Endodermal cell (in vitro differentiated cells): ENCODE measurements at regions not wholly inside any gene's neighbourhood (a gene's known extent, or its start where the extent isn't known, plus 50 kb on each side); places are given as distances from the start of the nearest gene placed in this dataset.

Experiments used
- DNase-seq: peaks from one replicate; pipeline ENCODE4 v3.0.0-alpha.2; 2017
- H3K27ac ChIP-seq: 2 replicates; pipeline ENCODE4 v1.5.1; 2013; ENCODE audit warnings: mild to moderate bottlenecking, low read depth, low read length, moderate library complexity
- H3K27me3 ChIP-seq: 2 replicates; pipeline ENCODE4 v1.6.1; 2013; ENCODE audit warnings: mild to moderate bottlenecking, low read length, moderate library complexity; ENCODE audit not compliant: insufficient read depth, control insufficient read depth, poor library complexity, severe bottlenecking
- H3K36me3 ChIP-seq: 2 replicates; pipeline ENCODE4 v1.7.0; 2013; ENCODE audit warnings: mild to moderate bottlenecking, low read length, moderate library complexity; ENCODE audit not compliant: control insufficient read depth, insufficient read depth
- H3K4me1 ChIP-seq: one replicate; pipeline ENCODE4 v1.7.0; 2013; ENCODE audit warnings: low read length; ENCODE audit not compliant: control insufficient read depth, insufficient read depth
- H3K4me3 ChIP-seq: 2 replicates; pipeline ENCODE4 v1.5.1; 2013; ENCODE audit warnings: mild to moderate bottlenecking, low read length, moderate library complexity
- H3K9ac ChIP-seq: 2 replicates; pipeline ENCODE4 v1.6.1; 2013; ENCODE audit warnings: mild to moderate bottlenecking, low read length, moderate library complexity; ENCODE audit not compliant: poor library complexity, severe bottlenecking; ENCODE audit errors: extremely low read depth
- H3K9me3 ChIP-seq: 2 replicates; pipeline ENCODE4 v1.6.1; 2013; ENCODE audit warnings: mild to moderate bottlenecking, low read length, moderate library complexity; ENCODE audit not compliant: control insufficient read depth
- H3K27ac Mint-ChIP-seq: 2 replicates; pipeline ENCODE4 v1.8.0; 2020; ENCODE audit warnings: mixed read lengths
- H3K27me3 Mint-ChIP-seq: 2 replicates; pipeline ENCODE4 v1.8.0; 2021; ENCODE audit warnings: mild to moderate bottlenecking, mixed read lengths; ENCODE audit not compliant: insufficient read depth
- H3K36me3 Mint-ChIP-seq: 2 replicates; pipeline ENCODE4 v1.8.0; 2020; ENCODE audit warnings: low read depth, mixed read lengths
- H3K4me1 Mint-ChIP-seq: 2 replicates; pipeline ENCODE4 v1.8.0; 2020; ENCODE audit warnings: mixed read lengths
- H3K4me3 Mint-ChIP-seq: 2 replicates; pipeline ENCODE4 v1.8.0; 2020; ENCODE audit warnings: mild to moderate bottlenecking, moderate library complexity, mixed read lengths
- H3K9me3 Mint-ChIP-seq: 2 replicates; pipeline ENCODE4 v1.8.0; 2020; ENCODE audit warnings: mild to moderate bottlenecking, mixed read lengths
- WGBS, 2 experiments: methylation state at CpG; one replicate each; pipeline versions ENCODE4 v1.1.5 to v1.1.7; 2013; ENCODE audit warnings: missing lambda C conversion rate in 2 of 2, mixed read lengths in 1 of 2; ENCODE audit not compliant: insufficient coverage in 1 of 2, insufficient read length in 1 of 2; 5-methylcytosine and 5-hydroxymethylcytosine counted together
- TF ChIP-seq, protein P1 (sequence below): fragments of 200-600 bp; sonication (generic); conservative IDR thresholded peaks from 2 replicates; pipeline ENCODE4 v1.5.0; 2021; ENCODE audit warnings: antibody characterized with exemption, mild to moderate bottlenecking

DNA sequence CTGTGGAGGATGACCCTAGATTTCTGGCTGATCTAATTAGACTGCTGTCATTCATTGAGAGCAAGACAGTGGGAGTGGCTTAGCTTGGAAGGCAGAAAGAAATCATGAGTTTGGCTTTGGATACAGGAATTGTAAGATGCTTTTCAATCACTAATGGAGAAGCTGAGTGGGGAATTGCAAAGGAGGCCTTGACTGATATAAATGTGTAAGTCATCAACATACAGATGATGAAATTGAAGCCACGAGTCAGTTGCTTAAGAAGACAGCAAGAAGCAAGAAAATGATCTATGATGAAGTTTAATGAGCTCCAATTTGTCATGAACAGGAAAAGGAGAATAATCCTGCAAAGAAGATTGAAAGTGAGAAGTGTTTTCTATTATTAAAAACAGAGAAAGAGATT, 136.7 kb upstream of the C1QTNF7 start:
- peaks cover 5% of the 10 kb centered on the region for H3K4me1 Mint-ChIP-seq
- Histone ChIP-seq H3K9me3 (no peaks in the 10 kb centered on the region), H3K27ac (no peak overlapping the region), H3K4me1 (no peaks in the 10 kb centered on the region), H3K27me3 (peaks cover 2% of the 10 kb centered on the region), H3K4me3 (no peak overlapping the region), H3K9ac (no peak overlapping the region), H3K36me3 (no peaks in the 10 kb centered on the region)
- no peak overlapping the region for H3K27ac Mint-ChIP-seq
- 87 to 91% methylated on average over 1 of the region's 1 CpG for WGBS, 2 experiments
- TF ChIP-seq, protein P1, sequence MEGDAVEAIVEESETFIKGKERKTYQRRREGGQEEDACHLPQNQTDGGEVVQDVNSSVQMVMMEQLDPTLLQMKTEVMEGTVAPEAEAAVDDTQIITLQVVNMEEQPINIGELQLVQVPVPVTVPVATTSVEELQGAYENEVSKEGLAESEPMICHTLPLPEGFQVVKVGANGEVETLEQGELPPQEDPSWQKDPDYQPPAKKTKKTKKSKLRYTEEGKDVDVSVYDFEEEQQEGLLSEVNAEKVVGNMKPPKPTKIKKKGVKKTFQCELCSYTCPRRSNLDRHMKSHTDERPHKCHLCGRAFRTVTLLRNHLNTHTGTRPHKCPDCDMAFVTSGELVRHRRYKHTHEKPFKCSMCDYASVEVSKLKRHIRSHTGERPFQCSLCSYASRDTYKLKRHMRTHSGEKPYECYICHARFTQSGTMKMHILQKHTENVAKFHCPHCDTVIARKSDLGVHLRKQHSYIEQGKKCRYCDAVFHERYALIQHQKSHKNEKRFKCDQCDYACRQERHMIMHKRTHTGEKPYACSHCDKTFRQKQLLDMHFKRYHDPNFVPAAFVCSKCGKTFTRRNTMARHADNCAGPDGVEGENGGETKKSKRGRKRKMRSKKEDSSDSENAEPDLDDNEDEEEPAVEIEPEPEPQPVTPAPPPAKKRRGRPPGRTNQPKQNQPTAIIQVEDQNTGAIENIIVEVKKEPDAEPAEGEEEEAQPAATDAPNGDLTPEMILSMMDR = no peak
- no peak for DNase-seq
- no peaks in the 10 kb centered on the region for H3K9me3 Mint-ChIP-seq
- no peak overlapping the region for H3K4me3 Mint-ChIP-seq
- H3K36me3 Mint-ChIP-seq = no peaks in the 10 kb centered on the region
- peaks cover 2% of the 10 kb centered on the region for H3K27me3 Mint-ChIP-seq

DNA sequence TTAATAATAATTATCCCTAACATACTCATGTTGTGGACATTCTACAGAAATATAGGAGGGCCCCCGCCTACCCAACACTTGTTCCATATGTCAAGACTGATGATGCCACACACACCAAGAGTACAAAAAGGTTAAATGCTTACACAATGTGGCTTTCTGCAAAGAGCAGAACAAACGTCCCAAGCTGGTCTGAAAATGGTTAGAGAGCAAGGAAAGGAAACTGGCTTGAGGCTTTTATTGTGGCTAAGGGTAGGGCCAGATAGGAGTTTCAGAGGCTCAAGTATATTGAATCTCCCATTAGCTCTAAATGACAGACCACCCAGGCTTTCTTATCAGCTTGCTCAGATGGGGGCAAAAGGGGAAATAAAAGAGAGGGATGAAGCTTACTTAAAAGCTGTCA, 134.1 kb upstream of the C1QTNF7 start:
- Mint-ChIP-seq H3K36me3 (no peaks in the 10 kb centered on the region), H3K27me3 (peaks cover 14% of the 10 kb centered on the region), H3K4me1 (peaks cover 5% of the 10 kb centered on the region), H3K4me3 (no peak overlapping the region), H3K27ac (no peak overlapping the region), H3K9me3 (no peaks in the 10 kb centered on the region)
- Histone ChIP-seq H3K27ac (no peak overlapping the region), H3K36me3 (no peaks in the 10 kb centered on the region), H3K27me3 (peaks cover 19% of the 10 kb centered on the region), H3K9me3 (no peaks in the 10 kb centered on the region), H3K9ac (no peak overlapping the region), H3K4me3 (no peak overlapping the region), H3K4me1 (no peaks in the 10 kb centered on the region)
- 80 to 90% methylated on average over 2 of the region's 2 CpGs for WGBS, 2 experiments
- no peak for DNase-seq
- TF ChIP-seq, protein P1 = no peak

DNA sequence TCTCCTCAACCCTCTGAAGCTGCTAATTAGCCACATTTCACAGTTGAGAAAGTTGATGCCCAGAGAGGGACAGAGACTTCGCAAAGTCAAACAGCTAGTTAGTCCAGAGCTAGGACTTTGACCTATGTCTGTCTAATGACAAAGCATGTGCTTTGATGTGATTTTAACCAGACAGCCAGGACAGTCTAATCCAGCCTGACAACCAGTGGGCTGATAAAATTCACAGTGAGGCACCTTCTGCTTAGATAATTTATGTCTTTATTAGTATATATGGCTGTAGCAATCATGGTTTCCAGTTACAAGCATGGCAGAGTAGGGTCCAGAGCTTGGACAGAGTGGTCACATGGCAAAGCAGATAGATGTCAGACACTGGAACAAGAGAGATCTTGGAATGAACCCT, 133.6 kb upstream of the C1QTNF7 start:
- WGBS, 2 experiments = 97 to 100% methylated on average over 1 of the region's 1 CpG
- Mint-ChIP-seq H3K27ac (no peak overlapping the region), H3K4me1 (peaks cover 5% of the 10 kb centered on the region), H3K36me3 (no peaks in the 10 kb centered on the region), H3K4me3 (no peak overlapping the region), H3K27me3 (peaks cover 19% of the 10 kb centered on the region), H3K9me3 (no peaks in the 10 kb centered on the region)
- Histone ChIP-seq H3K9me3 (no peaks in the 10 kb centered on the region), H3K27me3 (peaks cover 24% of the 10 kb centered on the region), H3K4me3 (no peak overlapping the region), H3K9ac (no peak overlapping the region), H3K4me1 (no peaks in the 10 kb centered on the region), H3K27ac (no peak overlapping the region), H3K36me3 (no peaks in the 10 kb centered on the region)
- TF ChIP-seq, protein P1 = no peak
- no peak for DNase-seq
